NT2/D1 (cell line): ENCODE measurements at regions not wholly inside any gene's neighbourhood (a gene's known extent, or its start where the extent isn't known, plus 50 kb on each side); places are given as distances from the start of the nearest gene placed in this dataset.

Source experiments
- SUZ12 ChIP-seq: IDR thresholded peaks from 2 replicates; pipeline ENCODE4 v1.6.1; 2011; ENCODE audit not compliant: insufficient read length, insufficient read depth; ENCODE audit errors: extremely low read depth
- YY1 ChIP-seq: IDR thresholded peaks from 2 replicates; pipeline ENCODE4 v1.6.1; 2011; ENCODE audit not compliant: insufficient read length, insufficient read depth

DNA sequence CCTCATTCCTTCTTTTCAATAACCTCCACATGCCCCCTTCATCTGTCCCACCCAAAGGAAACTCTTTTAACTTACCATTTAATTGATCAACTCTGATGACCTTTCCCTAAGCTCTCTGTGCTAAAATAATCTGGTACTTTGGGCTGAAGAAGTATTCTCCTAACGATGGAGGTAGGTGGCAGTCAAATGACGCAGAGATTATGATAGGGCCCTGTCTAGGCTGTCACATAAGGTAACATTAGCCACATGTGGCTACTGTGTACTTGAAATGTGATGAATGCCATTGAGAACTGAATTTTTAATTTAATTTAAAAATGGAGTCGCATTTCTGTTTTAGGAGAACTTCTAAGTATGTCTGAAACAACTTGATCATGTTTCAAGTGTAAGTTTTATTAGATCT lies 140.5 kb upstream of the TNP1 start:
- TF ChIP-seq YY1, result no peak
- TF ChIP-seq SUZ12, result no peak
